Osteoblast (primary cell): ENCODE measurements at regions not wholly inside any gene's neighbourhood (a gene's known extent, or its start where the extent isn't known, plus 50 kb on each side); places are given as distances from the start of the nearest gene placed in this dataset.

ENCODE experiments used
- DNase-seq: peaks from one replicate; pipeline ENCODE4 v3.0.0; 2011; ENCODE audit warnings: low spot score, mixed read lengths; ENCODE audit not compliant: insufficient read length; ENCODE audit errors: missing footprints
- H2AFZ ChIP-seq: 2 replicates; pipeline ENCODE4 v1.6.0; 2011; ENCODE audit warnings: mild to moderate bottlenecking, low read length
- H3K27ac ChIP-seq: 2 replicates; pipeline ENCODE4 v1.5.1; 2011; ENCODE audit warnings: mild to moderate bottlenecking, low read depth, low read length, moderate library complexity
- H3K27me3 ChIP-seq: 2 replicates; pipeline ENCODE4 v1.6.0; 2012; ENCODE audit warnings: mild to moderate bottlenecking, control low read depth, inconsistent platforms, low read length, moderate library complexity; ENCODE audit not compliant: insufficient read depth
- H3K36me3 ChIP-seq: 2 replicates; pipeline ENCODE4 v1.5.1; 2011; ENCODE audit warnings: mild to moderate bottlenecking, low read length, control low read depth, moderate library complexity; ENCODE audit not compliant: insufficient read depth
- H3K4me1 ChIP-seq: 2 replicates; pipeline ENCODE4 v1.5.1; 2011; ENCODE audit warnings: mild to moderate bottlenecking, low read length, control low read depth, moderate library complexity; ENCODE audit not compliant: insufficient read depth
- H3K4me2 ChIP-seq: 2 replicates; pipeline ENCODE4 v1.6.0; 2011; ENCODE audit warnings: mild to moderate bottlenecking, low read length; ENCODE audit not compliant: insufficient read depth
- H3K4me3 ChIP-seq: fragments of 200-600 bp; sonication (generic); 3 replicates; pipeline ENCODE4 v1.5.1; 2012; ENCODE audit warnings: mild to moderate bottlenecking, low read length, inconsistent platforms; ENCODE audit not compliant: insufficient read depth
- H3K79me2 ChIP-seq: 2 replicates; pipeline ENCODE4 v1.6.0; 2012; ENCODE audit warnings: mild to moderate bottlenecking, low read length, control low read depth, inconsistent platforms; ENCODE audit not compliant: insufficient read depth
- H3K9me3 ChIP-seq: 2 replicates; pipeline ENCODE4 v1.5.1; 2011; ENCODE audit warnings: low read depth, low read length, control low read depth
- H4K20me1 ChIP-seq: 2 replicates; pipeline ENCODE4 v1.6.0; 2012; ENCODE audit warnings: mild to moderate bottlenecking, low read length, control low read depth; ENCODE audit not compliant: insufficient read depth
- CTCF ChIP-seq: IDR thresholded peaks from 2 replicates; pipeline ENCODE4 v1.5.1; 2011; ENCODE audit warnings: mild to moderate bottlenecking, low read depth, low read length, moderate library complexity; ENCODE audit errors: extremely low read depth

DNA sequence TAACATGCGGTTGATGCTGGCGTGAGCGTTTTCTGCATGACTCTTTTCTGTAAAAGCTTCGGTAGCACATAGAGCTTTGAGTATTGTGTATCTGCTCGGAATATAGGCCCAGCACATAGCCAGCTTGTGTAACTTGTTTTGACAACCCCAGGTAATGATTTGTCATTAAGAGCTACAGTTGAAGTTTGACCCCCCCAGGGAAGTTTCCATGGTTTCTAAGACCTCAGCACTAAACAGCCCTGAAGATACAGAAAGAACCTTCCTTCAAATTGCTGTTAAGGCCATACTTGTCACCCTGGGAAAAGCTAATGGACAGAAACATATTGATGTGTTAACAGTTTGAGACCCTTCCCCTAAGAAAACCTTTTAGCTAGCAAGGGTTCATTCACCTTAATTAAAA lies 380.7 kb downstream of the PRDM2 start:
- H2AFZ ChIP-seq: no peak overlapping the region
- no peak overlapping the region for H3K4me2 ChIP-seq
- H3K4me3 ChIP-seq: no peak overlapping the region
- no peaks in the 10 kb centered on the region for H3K9me3 ChIP-seq
- DNase-seq: no peak
- no peaks in the 10 kb centered on the region for H3K36me3 ChIP-seq
- no peak for TF ChIP-seq CTCF
- no peak overlapping the region for H3K27ac ChIP-seq
- H4K20me1 ChIP-seq: no peaks in the 10 kb centered on the region
- no peaks in the 10 kb centered on the region for H3K79me2 ChIP-seq
- H3K27me3 ChIP-seq: no peaks in the 10 kb centered on the region
- no peaks in the 10 kb centered on the region for H3K4me1 ChIP-seq

DNA sequence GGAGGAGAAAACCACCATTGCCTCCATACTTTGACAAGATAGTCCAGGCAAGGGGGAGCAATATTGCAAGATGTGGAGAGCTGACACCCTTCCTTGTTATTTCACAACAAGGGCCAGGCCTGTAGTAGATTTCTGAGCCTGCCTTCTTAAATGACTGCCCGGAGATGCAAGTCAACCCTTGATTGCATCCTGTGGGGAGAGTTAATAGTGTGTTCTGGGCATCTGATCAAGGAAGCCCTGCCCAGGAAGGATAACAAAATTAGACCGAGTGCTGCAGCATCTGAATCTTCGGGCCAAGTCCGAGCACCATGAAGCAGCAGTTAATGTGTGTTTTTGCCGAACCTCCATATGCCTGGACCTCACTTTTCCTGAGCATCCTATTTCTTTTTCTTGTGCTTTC lies 382.3 kb downstream of the PRDM2 start:
- no peaks in the 10 kb centered on the region for H3K27me3 ChIP-seq
- H4K20me1 ChIP-seq: no peaks in the 10 kb centered on the region
- H3K9me3 ChIP-seq: no peaks in the 10 kb centered on the region
- no peak overlapping the region for H2AFZ ChIP-seq
- H3K4me2 ChIP-seq: no peak overlapping the region
- H3K79me2 ChIP-seq: no peaks in the 10 kb centered on the region
- no peaks in the 10 kb centered on the region for H3K36me3 ChIP-seq
- H3K4me3 ChIP-seq: no peak overlapping the region
- no peaks in the 10 kb centered on the region for H3K4me1 ChIP-seq
- H3K27ac ChIP-seq: no peak overlapping the region
- TF ChIP-seq CTCF: no peak
- DNase-seq: no peak

DNA sequence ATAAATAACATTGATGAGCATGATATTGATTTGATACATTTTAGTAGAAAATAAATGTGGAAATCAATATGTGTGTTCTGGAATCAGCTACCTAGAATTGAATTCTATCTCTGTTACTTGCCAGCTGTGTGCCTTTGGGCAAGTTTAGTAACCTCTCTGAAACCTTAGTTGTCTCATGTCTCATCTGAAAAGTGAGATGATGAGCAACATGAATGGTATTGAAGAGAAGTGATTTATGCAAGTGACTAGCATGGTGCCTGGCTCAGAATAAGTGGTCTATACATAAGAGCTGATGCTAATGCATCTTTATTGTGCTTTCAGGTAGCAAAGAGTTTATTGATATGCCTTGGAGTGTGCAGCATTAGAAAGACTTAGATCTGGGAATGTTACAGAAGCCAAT lies 383.3 kb downstream of the PRDM2 start:
- no peak for DNase-seq

GRCh38 chr1:14083706-14084105 lies 383.7 kb downstream of the PRDM2 start:
- no peak overlapping the region for H3K4me3 ChIP-seq
- H3K79me2 ChIP-seq: no peaks in the 10 kb centered on the region
- no peaks in the 10 kb centered on the region for H3K27me3 ChIP-seq
- no peak overlapping the region for H3K4me2 ChIP-seq
- no peak overlapping the region for H3K27ac ChIP-seq
- H2AFZ ChIP-seq: no peak overlapping the region
- H3K9me3 ChIP-seq: no peaks in the 10 kb centered on the region
- TF ChIP-seq CTCF: no peak
- H3K36me3 ChIP-seq: no peaks in the 10 kb centered on the region
- H4K20me1 ChIP-seq: no peaks in the 10 kb centered on the region
- H3K4me1 ChIP-seq: no peaks in the 10 kb centered on the region
- no peak for DNase-seq

More for the DNA sequence above, 383.3 kb downstream of the PRDM2 start:
- Histone ChIP-seq H3K4me2 (no peak overlapping the region), H3K79me2 (no peaks in the 10 kb centered on the region), H2AFZ (no peak overlapping the region), H3K27ac (no peak overlapping the region), H3K9me3 (no peaks in the 10 kb centered on the region), H3K4me1 (no peaks in the 10 kb centered on the region), H3K27me3 (no peaks in the 10 kb centered on the region), H3K4me3 (no peak overlapping the region), H4K20me1 (no peaks in the 10 kb centered on the region), H3K36me3 (no peaks in the 10 kb centered on the region)
- no peak for TF ChIP-seq CTCF
